H9 (cell line): ENCODE measurements at regions not wholly inside any gene's neighbourhood (a gene's known extent, or its start where the extent isn't known, plus 50 kb on each side); places are given as distances from the start of the nearest gene placed in this dataset.

ENCODE experiments used
- DNase-seq: peaks from one replicate; pipeline ENCODE4 v3.0.0-alpha.2; 2017
- H2AFZ ChIP-seq: one replicate; pipeline ENCODE4 v1.6.1; 2013; ENCODE audit warnings: mild to moderate bottlenecking, low read length, control low read depth, moderate library complexity
- H2AK5ac ChIP-seq: 2 replicates; pipeline ENCODE4 v1.6.1; 2013; ENCODE audit warnings: low read length, control low read depth, mixed read lengths; ENCODE audit not compliant: insufficient read length
- H2BK120ac ChIP-seq: one replicate; pipeline ENCODE4 v1.6.1; 2013; ENCODE audit warnings: low read depth, mild to moderate bottlenecking, low read length, control low read depth, inconsistent platforms; ENCODE audit not compliant: poor library complexity, severe bottlenecking
- H2BK12ac ChIP-seq: 2 replicates; pipeline ENCODE4 v1.6.1; 2013; ENCODE audit warnings: low read length, control low read depth, mixed read lengths, low read depth; ENCODE audit not compliant: insufficient read length
- H2BK15ac ChIP-seq: 2 replicates; pipeline ENCODE4 v1.6.1; 2013; ENCODE audit warnings: low read depth, low read length, control low read depth
- H2BK20ac ChIP-seq: one replicate; pipeline ENCODE4 v1.6.1; 2013; ENCODE audit warnings: low read depth, mild to moderate bottlenecking, low read length, control low read depth, inconsistent platforms; ENCODE audit not compliant: poor library complexity, severe bottlenecking
- H2BK5ac ChIP-seq: 2 replicates; pipeline ENCODE4 v1.6.1; 2013; ENCODE audit warnings: low read length, control low read depth, mixed read lengths; ENCODE audit not compliant: insufficient read length
- H3K14ac ChIP-seq: 2 replicates; pipeline ENCODE4 v1.6.1; 2013; ENCODE audit warnings: low read length, control low read depth; ENCODE audit not compliant: insufficient read depth
- H3K18ac ChIP-seq: 2 replicates; pipeline ENCODE4 v1.6.1; 2013; ENCODE audit warnings: low read depth, mild to moderate bottlenecking, mixed read lengths, low read length, control low read depth; ENCODE audit not compliant: insufficient read length
- H3K23ac ChIP-seq: 2 replicates; pipeline ENCODE4 v1.6.1; 2013; ENCODE audit warnings: low read length, control low read depth, mixed read lengths, low read depth; ENCODE audit not compliant: insufficient read length
- H3K23me2 ChIP-seq: 2 replicates; pipeline ENCODE4 v1.6.1; 2013; ENCODE audit warnings: low read depth, mild to moderate bottlenecking, mixed read lengths, low read length, control low read depth; ENCODE audit not compliant: insufficient read length, poor library complexity, severe bottlenecking
- H3K27ac ChIP-seq: 2 replicates; pipeline ENCODE4 v1.5.1; 2013; ENCODE audit warnings: low read length, control low read depth, mixed read lengths, low read depth; ENCODE audit not compliant: insufficient read length
- H3K27me3 ChIP-seq: 2 replicates; pipeline ENCODE4 v1.6.1; 2013; ENCODE audit warnings: low read length, control low read depth, inconsistent platforms; ENCODE audit not compliant: insufficient read depth
- H3K4ac ChIP-seq: 2 replicates; pipeline ENCODE4 v1.6.1; 2013; ENCODE audit warnings: low read depth, mild to moderate bottlenecking, control low read depth, inconsistent platforms, low read length, moderate library complexity
- H3K4me1 ChIP-seq: 2 replicates; pipeline ENCODE4 v1.6.1; 2013; ENCODE audit warnings: low read length, control low read depth, inconsistent platforms; ENCODE audit not compliant: insufficient read depth
- H3K4me2 ChIP-seq: 2 replicates; pipeline ENCODE4 v1.6.1; 2013; ENCODE audit warnings: low read length, control low read depth, mixed read lengths; ENCODE audit not compliant: insufficient read length, insufficient read depth
- H3K56ac ChIP-seq: 2 replicates; pipeline ENCODE4 v1.6.1; 2013; ENCODE audit warnings: low read depth, mild to moderate bottlenecking, mixed read lengths, low read length, control low read depth; ENCODE audit not compliant: insufficient read length
- H3K79me1 ChIP-seq: 2 replicates; pipeline ENCODE4 v1.6.1; 2013; ENCODE audit warnings: low read depth, mild to moderate bottlenecking, moderate library complexity, low read length, control low read depth, inconsistent platforms; ENCODE audit not compliant: insufficient read depth, poor library complexity, severe bottlenecking
- H3K79me2 ChIP-seq: 2 replicates; pipeline ENCODE4 v1.6.1; 2013; ENCODE audit warnings: low read length, control low read depth, inconsistent platforms; ENCODE audit not compliant: insufficient read depth
- H3K9ac ChIP-seq: 2 replicates; pipeline ENCODE4 v1.6.1; 2013; ENCODE audit warnings: low read length, control low read depth, mixed read lengths; ENCODE audit not compliant: insufficient read length; ENCODE audit errors: extremely low read depth
- H3K9me3 ChIP-seq: one replicate; pipeline ENCODE4 v1.6.1; 2013; ENCODE audit warnings: low read depth, low read length, inconsistent platforms; ENCODE audit not compliant: control insufficient read depth
- H3T11ph ChIP-seq: one replicate; pipeline ENCODE4 v1.6.1; 2013; ENCODE audit warnings: mild to moderate bottlenecking, low read length, control low read depth, inconsistent platforms
- H4K20me1 ChIP-seq: one replicate; pipeline ENCODE4 v1.6.1; 2013; ENCODE audit not compliant: control insufficient read depth, insufficient read length, insufficient read depth
- H4K5ac ChIP-seq: 2 replicates; pipeline ENCODE4 v1.6.1; 2013; ENCODE audit warnings: low read depth, mild to moderate bottlenecking, mixed read lengths, low read length, control low read depth; ENCODE audit not compliant: insufficient read length
- H4K8ac ChIP-seq: replicated peaks from 2 replicates; pipeline ENCODE4 v1.6.1; 2013; ENCODE audit warnings: low read length, control low read depth, mixed read lengths, low read depth; ENCODE audit not compliant: insufficient read length
- H4K91ac ChIP-seq: 2 replicates; pipeline ENCODE4 v1.6.1; 2013; ENCODE audit warnings: low read depth, mild to moderate bottlenecking, moderate library complexity, mixed read lengths, low read length, control low read depth; ENCODE audit not compliant: insufficient read length
- H3K27ac Mint-ChIP-seq, 3 experiments: 2 replicates in 2 of 3; 3 replicates in 1 of 3; pipeline ENCODE4 v1.8.0; 2020 to 2021; ENCODE audit warnings: mixed read lengths in 3 of 3, mild to moderate bottlenecking in 1 of 3, moderate library complexity in 1 of 3
- H3K27me3 Mint-ChIP-seq: 2 replicates; pipeline ENCODE4 v1.8.0; 2021; ENCODE audit warnings: low read depth, mild to moderate bottlenecking, moderate library complexity, mixed read lengths
- H3K36me3 Mint-ChIP-seq, 3 experiments: 2 replicates in 2 of 3; 3 replicates in 1 of 3; pipeline ENCODE4 v1.8.0; 2020 to 2021; ENCODE audit warnings: low read depth in 3 of 3, mixed read lengths in 3 of 3; ENCODE audit not compliant: insufficient read depth in 1 of 3
- H3K4me1 Mint-ChIP-seq, 2 experiments: 2 replicates each; pipeline ENCODE4 v1.8.0; 2020; ENCODE audit warnings: mixed read lengths in 2 of 2
- H3K4me3 Mint-ChIP-seq, 2 experiments: 2 replicates in 1 of 2; 3 replicates in 1 of 2; pipeline ENCODE4 v1.8.0; 2020 to 2021; ENCODE audit warnings: mild to moderate bottlenecking in 2 of 2, mixed read lengths in 2 of 2, moderate library complexity in 1 of 2
- H3K9me3 Mint-ChIP-seq, 2 experiments: 2 replicates in 1 of 2; 3 replicates in 1 of 2; pipeline ENCODE4 v1.8.0; 2020; ENCODE audit warnings: mild to moderate bottlenecking in 2 of 2, mixed read lengths in 2 of 2, moderate library complexity in 1 of 2
- WGBS: extraction: QIAGEN DNeasy Blood & Tissue Kit; methylation state at CpG from one replicate; pipeline ENCODE4 v1.1.7; 2013; ENCODE audit warnings: missing lambda C conversion rate, low lambda C conversion rate, mixed read lengths; ENCODE audit not compliant: insufficient read length; ENCODE audit errors: extremely low coverage; 5-methylcytosine and 5-hydroxymethylcytosine counted together
- TF ChIP-seq, protein P1 (sequence below): fragments of 200-600 bp; sonication (generic); conservative IDR thresholded peaks from 3 replicates; pipeline ENCODE4 v1.8.0; 2021; ENCODE audit warnings: antibody characterized with exemption, mild to moderate bottlenecking

GRCh38 chr20:51195990-51196389, 173.1 kb upstream of the KCNG1 start:
- H3K27me3 Mint-ChIP-seq: peaks cover 10% of the 10 kb centered on the region
- no peaks in the 10 kb centered on the region for H4K20me1 ChIP-seq
- no peak overlapping the region for H2BK15ac ChIP-seq
- H3K27ac Mint-ChIP-seq: no peak overlapping the region
- H4K5ac ChIP-seq: no peak overlapping the region
- no peak overlapping the region for H3K14ac ChIP-seq
- H2AFZ ChIP-seq: no peak overlapping the region
- H3K4ac ChIP-seq: no peak overlapping the region
- H4K91ac ChIP-seq: no peak overlapping the region
- no peak overlapping the region for H2AK5ac ChIP-seq
- no peak overlapping the region for H3T11ph ChIP-seq
- no peak overlapping the region for H2BK20ac ChIP-seq
- H3K27ac ChIP-seq: no peak overlapping the region
- H3K4me1 ChIP-seq: no peaks in the 10 kb centered on the region
- no peaks in the 10 kb centered on the region for H3K36me3 Mint-ChIP-seq
- no peak overlapping the region for H3K23ac ChIP-seq
- no CpG with 5 or more reads among the region's 5 CpGs for WGBS
- peaks cover 2 to 4% of the 10 kb centered on the region in 2 experiments; a peak in 2 of 4 replicates for H3K4me1 Mint-ChIP-seq
- no peak overlapping the region for H3K9ac ChIP-seq
- H3K9me3 ChIP-seq: no peaks in the 10 kb centered on the region
- H3K9me3 Mint-ChIP-seq: no peaks in the 10 kb centered on the region
- H3K79me2 ChIP-seq: no peaks in the 10 kb centered on the region
- no peak overlapping the region for H2BK5ac ChIP-seq
- H3K27me3 ChIP-seq: no peaks in the 10 kb centered on the region
- no peak overlapping the region for H4K8ac ChIP-seq
- H2BK120ac ChIP-seq: no peak overlapping the region
- H3K79me1 ChIP-seq: no peaks in the 10 kb centered on the region
- H3K18ac ChIP-seq: no peak overlapping the region
- H3K56ac ChIP-seq: no peak overlapping the region
- TF ChIP-seq, protein P1, sequence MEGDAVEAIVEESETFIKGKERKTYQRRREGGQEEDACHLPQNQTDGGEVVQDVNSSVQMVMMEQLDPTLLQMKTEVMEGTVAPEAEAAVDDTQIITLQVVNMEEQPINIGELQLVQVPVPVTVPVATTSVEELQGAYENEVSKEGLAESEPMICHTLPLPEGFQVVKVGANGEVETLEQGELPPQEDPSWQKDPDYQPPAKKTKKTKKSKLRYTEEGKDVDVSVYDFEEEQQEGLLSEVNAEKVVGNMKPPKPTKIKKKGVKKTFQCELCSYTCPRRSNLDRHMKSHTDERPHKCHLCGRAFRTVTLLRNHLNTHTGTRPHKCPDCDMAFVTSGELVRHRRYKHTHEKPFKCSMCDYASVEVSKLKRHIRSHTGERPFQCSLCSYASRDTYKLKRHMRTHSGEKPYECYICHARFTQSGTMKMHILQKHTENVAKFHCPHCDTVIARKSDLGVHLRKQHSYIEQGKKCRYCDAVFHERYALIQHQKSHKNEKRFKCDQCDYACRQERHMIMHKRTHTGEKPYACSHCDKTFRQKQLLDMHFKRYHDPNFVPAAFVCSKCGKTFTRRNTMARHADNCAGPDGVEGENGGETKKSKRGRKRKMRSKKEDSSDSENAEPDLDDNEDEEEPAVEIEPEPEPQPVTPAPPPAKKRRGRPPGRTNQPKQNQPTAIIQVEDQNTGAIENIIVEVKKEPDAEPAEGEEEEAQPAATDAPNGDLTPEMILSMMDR: no peak
- H3K4me3 Mint-ChIP-seq: no peak overlapping the region
- DNase-seq: no peak
- H3K23me2 ChIP-seq: no peaks in the 10 kb centered on the region
- H2BK12ac ChIP-seq: no peak overlapping the region
- H3K4me2 ChIP-seq: no peak overlapping the region
